Activated CD4-positive, alpha-beta T cell treated with anti-CD3 and anti-CD28 coated beads for 36 hours (primary cell): ENCODE measurements at regions not wholly inside any gene's neighbourhood (a gene's known extent, or its start where the extent isn't known, plus 50 kb on each side); places are given as distances from the start of the nearest gene placed in this dataset.
A peak's percentile ranks its signal among the peaks of the same experiment; 100 is the strongest.
"Not testable (repeated sequence)": the region's sequence is repeated elsewhere in the genome, so short reads cannot be mapped to it uniquely, and the experiment has no call there.

Experiments
- ATAC-seq: fragments of 200-7000 bp; cut with Tn5 transposase; one replicate; pipeline ENCODE4 v1.10.0; 2021; ENCODE audit warnings: mild to moderate bottlenecking, moderate library complexity
- CTCF ChIA-PET: fragments of 350-600 bp; sonication (Branson Sonifier 250); formaldehyde crosslinking; loops from one replicate; lab custom pipeline; 2021; ENCODE audit warnings: antibody characterized with exemption; lab: Charles Lee
- POLR2A ChIA-PET: fragments of 350-600 bp; sonication (Branson Sonifier 250); formaldehyde crosslinking; loops from one replicate; lab custom pipeline; 2021; ENCODE audit warnings: antibody characterized with exemption, inconsistent platforms; lab: Charles Lee
- DNase-seq: peaks from one replicate; pipeline ENCODE4 v3.0.0-alpha.2; 2020
- H3K27ac Mint-ChIP-seq: one replicate; pipeline ENCODE4 v1.8.0; 2021; ENCODE audit warnings: mixed read lengths
- H3K27me3 Mint-ChIP-seq: one replicate; pipeline ENCODE4 v1.8.0; 2021; ENCODE audit warnings: mixed read lengths
- H3K36me3 Mint-ChIP-seq: one replicate; pipeline ENCODE4 v1.8.0; 2021; ENCODE audit warnings: low read depth, mixed read lengths
- H3K4me1 Mint-ChIP-seq: one replicate; pipeline ENCODE4 v1.8.0; 2021; ENCODE audit warnings: mixed read lengths
- H3K4me3 Mint-ChIP-seq: one replicate; pipeline ENCODE4 v1.8.0; 2021; ENCODE audit warnings: mild to moderate bottlenecking, moderate library complexity, mixed read lengths
- H3K9me3 Mint-ChIP-seq: one replicate; pipeline ENCODE4 v1.8.0; 2021; ENCODE audit warnings: low read depth, mixed read lengths
- intact Hi-C, 2 experiments: fragments of 100-400 bp; cut with DNase I in 1 of 2; cut with micrococcal nuclease in 1 of 2; formaldehyde crosslinking; loops; one replicate each; pipeline versions ENCODE4 v1.14.2 to v1.15.1; 2022 to 2024; cut with DNase I, micrococcal nuclease

- no peak for ATAC-seq
- Mint-ChIP-seq H3K36me3 (no peaks in the 10 kb centered on the region), H3K9me3 (peaks cover 1% of the 10 kb centered on the region), H3K27me3 (no peaks in the 10 kb centered on the region), H3K4me1 (no peaks in the 10 kb centered on the region), H3K27ac (no peak overlapping the region), H3K4me3 (no peak overlapping the region)
- intact Hi-C loops: no loop called here
- CTCF ChIA-PET: no interaction called here
- POLR2A ChIA-PET: no interaction called here
- peak; percentile 31 for DNase-seq
Observed at GRCh38 chr2:239644011-239644410, 243.2 kb upstream of the HDAC4 start.

GRCh38 chr2:239642406-239643004, 241.7 kb upstream of the HDAC4 start:
- intact Hi-C loops: no loop called here
- Mint-ChIP-seq H3K36me3 (no peaks in the 10 kb centered on the region), H3K27ac (no peak overlapping the region), H3K4me3 (no peak overlapping the region), H3K4me1 (no peaks in the 10 kb centered on the region), H3K27me3 (no peaks in the 10 kb centered on the region), H3K9me3 (no peaks in the 10 kb centered on the region)
- POLR2A ChIA-PET: no interaction called here
- ATAC-seq (no peak), DNase-seq (no peak)
- CTCF ChIA-PET: no interaction called here

GRCh38 chr2:239641904-239642303, 241.1 kb upstream of the HDAC4 start:
- H3K4me1 Mint-ChIP-seq, POLR2A ChIA-PET, ATAC-seq, H3K27ac Mint-ChIP-seq, H3K4me3 Mint-ChIP-seq, CTCF ChIA-PET, H3K9me3 Mint-ChIP-seq, DNase-seq, H3K27me3 Mint-ChIP-seq, H3K36me3 Mint-ChIP-seq, intact Hi-C loops: not testable (repeated sequence)

DNA sequence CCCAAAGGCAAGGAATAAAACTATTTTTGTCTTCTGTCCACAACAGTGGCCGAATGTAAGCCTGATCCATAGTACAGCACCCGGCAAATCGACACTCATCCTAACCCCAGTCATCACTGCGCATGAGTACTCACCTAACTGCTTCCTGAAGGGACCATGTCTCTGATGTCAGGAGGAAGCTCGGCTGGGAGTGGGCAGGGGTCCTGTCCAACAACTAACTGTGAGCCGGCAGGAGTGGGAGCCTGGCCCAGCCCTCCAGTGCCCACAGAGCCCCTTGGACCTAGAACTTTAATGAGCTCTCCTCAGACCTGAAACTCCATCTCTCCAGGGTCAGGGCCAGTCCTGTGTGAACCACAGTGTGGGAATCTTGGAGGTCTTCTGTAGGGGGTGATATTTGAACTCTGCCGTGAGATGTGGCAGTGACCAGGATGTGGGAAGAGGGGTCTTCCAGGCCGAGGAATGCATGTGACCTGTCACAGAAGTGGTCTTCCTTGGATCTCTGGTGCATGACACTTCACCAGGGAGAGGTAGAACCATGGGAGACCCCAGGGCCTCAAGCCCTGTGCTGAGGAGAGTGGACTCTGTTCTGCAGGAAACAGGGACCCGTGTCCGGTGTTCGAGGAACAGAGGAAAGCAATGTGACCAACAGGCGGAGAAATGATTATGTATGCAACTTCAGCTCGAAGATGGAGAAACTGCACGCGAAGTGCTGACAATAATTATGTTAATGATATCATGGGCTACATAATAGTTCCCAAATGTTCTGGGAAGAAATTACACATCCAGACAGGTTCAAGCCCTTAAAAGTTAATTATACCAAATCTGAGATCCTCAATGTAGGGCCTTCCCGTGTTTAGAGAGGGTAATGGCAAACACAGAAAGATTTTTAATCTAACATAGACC, 240.1 kb upstream of the HDAC4 start:
- H3K4me3 Mint-ChIP-seq: no peak overlapping the region
- intact Hi-C loops: no loop called here
- ATAC-seq: no peak
- peaks cover 3% of the 10 kb centered on the region for H3K9me3 Mint-ChIP-seq
- no peak for DNase-seq
- CTCF ChIA-PET: no interaction called here
- POLR2A ChIA-PET: no interaction called here
- H3K27ac Mint-ChIP-seq: no peak overlapping the region
- no peaks in the 10 kb centered on the region for H3K27me3 Mint-ChIP-seq
- H3K4me1 Mint-ChIP-seq: no peaks in the 10 kb centered on the region
- H3K36me3 Mint-ChIP-seq: no peaks in the 10 kb centered on the region

DNA sequence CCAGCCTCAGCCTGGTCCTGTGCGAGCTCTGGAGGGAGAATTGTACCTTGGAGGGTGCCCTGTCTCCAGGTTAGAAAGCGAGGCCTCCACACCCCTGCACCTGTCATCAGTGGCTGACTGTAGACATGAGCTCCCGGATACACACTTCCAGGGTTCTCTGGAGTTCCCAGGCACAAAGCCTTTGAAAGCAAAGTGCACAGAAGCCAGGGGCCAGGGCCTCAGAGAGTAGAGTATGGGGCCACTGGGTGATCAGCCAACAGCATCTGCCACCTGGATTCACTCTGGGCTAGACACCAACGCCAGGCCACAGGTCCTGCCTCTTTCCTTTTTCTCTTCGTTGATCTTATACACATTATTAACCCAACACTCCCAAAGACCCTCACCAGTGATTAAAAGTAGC, 239.4 kb upstream of the HDAC4 start:
- Mint-ChIP-seq H3K9me3 (peaks cover 3% of the 10 kb centered on the region), H3K27ac (no peak overlapping the region), H3K4me3 (no peak overlapping the region), H3K36me3 (no peaks in the 10 kb centered on the region), H3K27me3 (no peaks in the 10 kb centered on the region), H3K4me1 (no peaks in the 10 kb centered on the region)
- no peak for DNase-seq
- ChIA-PET CTCF (no interaction called here), POLR2A (no interaction called here)
- intact Hi-C loops: no loop called here
- ATAC-seq: no peak

- no peaks in the 10 kb centered on the region for H3K27me3 Mint-ChIP-seq
- H3K9me3 Mint-ChIP-seq: peaks cover 3% of the 10 kb centered on the region
- POLR2A ChIA-PET: no interaction called here
- intact Hi-C loops: no loop called here
- no peak overlapping the region for H3K4me3 Mint-ChIP-seq
- no peaks in the 10 kb centered on the region for H3K36me3 Mint-ChIP-seq
- no peaks in the 10 kb centered on the region for H3K4me1 Mint-ChIP-seq
- DNase-seq (no peak), ATAC-seq (no peak)
- no peak overlapping the region for H3K27ac Mint-ChIP-seq
- CTCF ChIA-PET: no interaction called here
Observed at GRCh38 chr2:239639421-239640185, 238.8 kb upstream of the HDAC4 start.

GRCh38 chr2:239638376-239638775, 237.6 kb upstream of the HDAC4 start:
- intact Hi-C loops: no loop called here
- no peaks in the 10 kb centered on the region for H3K27me3 Mint-ChIP-seq
- H3K4me1 Mint-ChIP-seq: no peaks in the 10 kb centered on the region
- no peak overlapping the region for H3K27ac Mint-ChIP-seq
- POLR2A ChIA-PET: no interaction called here
- no peak for DNase-seq
- H3K36me3 Mint-ChIP-seq: no peaks in the 10 kb centered on the region
- peaks cover 3% of the 10 kb centered on the region for H3K9me3 Mint-ChIP-seq
- H3K4me3 Mint-ChIP-seq: no peak overlapping the region
- no peak for ATAC-seq
- CTCF ChIA-PET: no interaction called here

DNA sequence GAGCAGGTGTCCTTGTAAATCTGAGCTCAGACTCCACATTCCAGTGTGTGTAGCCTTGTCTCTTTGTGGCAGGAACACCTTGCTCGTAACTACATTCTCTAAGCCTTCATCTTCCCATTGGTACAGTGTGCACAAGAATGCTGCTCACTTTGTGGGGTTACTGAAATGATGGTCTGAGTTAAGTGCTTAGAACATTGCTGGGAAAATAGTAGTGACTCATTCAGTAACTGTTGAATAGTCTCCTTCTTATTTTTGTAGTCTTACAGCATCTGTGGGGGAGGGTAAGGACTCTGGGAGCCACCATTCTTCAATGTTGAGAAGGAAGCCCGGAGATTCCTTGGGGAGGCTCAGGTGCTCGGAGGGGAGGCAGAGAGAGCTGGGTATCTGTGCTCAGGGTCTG, 236.0 kb upstream of the HDAC4 start:
- H3K36me3 Mint-ChIP-seq: no peaks in the 10 kb centered on the region
- no peak overlapping the region for H3K27ac Mint-ChIP-seq
- ATAC-seq (no peak), DNase-seq (no peak)
- no peaks in the 10 kb centered on the region for H3K27me3 Mint-ChIP-seq
- CTCF ChIA-PET: interaction anchor here (0.7 to 1.8 kb wide), 2 partner anchors 10 to 804 kb away, joined by 3 to 6 read pairs; no protein-coding TSS in a partner anchor
- H3K4me1 Mint-ChIP-seq: no peaks in the 10 kb centered on the region
- intact Hi-C loops: no loop called here
- POLR2A ChIA-PET: no interaction called here
- H3K9me3 Mint-ChIP-seq: peaks cover 3% of the 10 kb centered on the region
- no peak overlapping the region for H3K4me3 Mint-ChIP-seq

DNA sequence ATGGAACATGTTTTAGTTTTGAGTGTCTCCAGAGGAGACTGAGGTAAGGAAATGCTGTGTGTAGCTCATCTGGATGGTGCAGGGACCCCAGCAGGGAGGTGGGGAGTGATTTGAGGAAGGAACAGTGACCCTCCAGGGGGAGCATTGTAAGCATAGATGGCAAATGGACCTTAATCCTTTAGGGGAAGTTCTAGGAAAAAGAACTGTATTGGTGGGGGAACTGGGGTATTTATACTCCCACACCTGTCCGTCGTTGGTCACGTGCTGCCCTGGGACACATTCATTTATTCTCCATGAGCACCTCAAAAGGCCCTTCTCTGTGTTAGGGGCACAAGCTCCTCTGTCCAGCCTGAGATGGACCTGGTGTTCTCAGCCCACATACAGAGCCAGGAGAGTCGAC, 233.9 kb upstream of the HDAC4 start:
- no peaks in the 10 kb centered on the region for H3K27me3 Mint-ChIP-seq
- peaks cover 3% of the 10 kb centered on the region for H3K9me3 Mint-ChIP-seq
- H3K36me3 Mint-ChIP-seq: no peaks in the 10 kb centered on the region
- ChIA-PET POLR2A (no interaction called here), CTCF (interaction anchor here (1.8 kb wide), 1 partner anchor 12 kb away, joined by 6 read pairs; no protein-coding TSS in a partner anchor)
- DNase-seq: no peak
- intact Hi-C loops: no loop called here
- no peak overlapping the region for H3K4me3 Mint-ChIP-seq
- no peak for ATAC-seq
- peaks cover 10% of the 10 kb centered on the region for H3K4me1 Mint-ChIP-seq
- H3K27ac Mint-ChIP-seq: no peak overlapping the region

- CTCF ChIA-PET: no interaction called here
- Mint-ChIP-seq H3K4me1 (peaks cover 31% of the 10 kb centered on the region), H3K9me3 (no peaks in the 10 kb centered on the region), H3K4me3 (no peak overlapping the region), H3K27me3 (no peaks in the 10 kb centered on the region), H3K27ac (no peak overlapping the region), H3K36me3 (no peaks in the 10 kb centered on the region)
- peak; percentile 38 for DNase-seq
- intact Hi-C loops: no loop called here
- POLR2A ChIA-PET: no interaction called here
- ATAC-seq: peak; percentile 47
Observed at GRCh38 chr2:239630618-239631286, 229.9 kb upstream of the HDAC4 start.

- Mint-ChIP-seq H3K27ac (peak overlapping the region; percentile 76), H3K4me3 (no peak overlapping the region), H3K9me3 (no peaks in the 10 kb centered on the region), H3K4me1 (peaks cover 38% of the 10 kb centered on the region), H3K36me3 (no peaks in the 10 kb centered on the region), H3K27me3 (no peaks in the 10 kb centered on the region)
- CTCF ChIA-PET: no interaction called here
- DNase-seq: no peak
- ATAC-seq: peak; percentile 49
- intact Hi-C loops: no loop called here
- POLR2A ChIA-PET: no interaction called here
Observed at GRCh38 chr2:239629926-239630617, 229.3 kb upstream of the HDAC4 start.
